ENCODE measurements at regions not wholly inside any gene's neighbourhood (a gene's known extent, or its start where the extent isn't known, plus 50 kb on each side); places are given as distances from the start of the nearest gene placed in this dataset.
"Not testable (repeated sequence)": the region's sequence is repeated elsewhere in the genome, so short reads cannot be mapped to it uniquely, and the experiment has no call there.

- TF ChIP-seq POLR2AphosphoS5 (IDR thresholded peaks at IDR 0.05); EP300 (IDR thresholded peaks at IDR 0.05; ENCODE audit: low read depth); POLR2A (IDR thresholded peaks at IDR 0.05): not testable (repeated sequence)
- TF ChIP-seq, protein P1, sequence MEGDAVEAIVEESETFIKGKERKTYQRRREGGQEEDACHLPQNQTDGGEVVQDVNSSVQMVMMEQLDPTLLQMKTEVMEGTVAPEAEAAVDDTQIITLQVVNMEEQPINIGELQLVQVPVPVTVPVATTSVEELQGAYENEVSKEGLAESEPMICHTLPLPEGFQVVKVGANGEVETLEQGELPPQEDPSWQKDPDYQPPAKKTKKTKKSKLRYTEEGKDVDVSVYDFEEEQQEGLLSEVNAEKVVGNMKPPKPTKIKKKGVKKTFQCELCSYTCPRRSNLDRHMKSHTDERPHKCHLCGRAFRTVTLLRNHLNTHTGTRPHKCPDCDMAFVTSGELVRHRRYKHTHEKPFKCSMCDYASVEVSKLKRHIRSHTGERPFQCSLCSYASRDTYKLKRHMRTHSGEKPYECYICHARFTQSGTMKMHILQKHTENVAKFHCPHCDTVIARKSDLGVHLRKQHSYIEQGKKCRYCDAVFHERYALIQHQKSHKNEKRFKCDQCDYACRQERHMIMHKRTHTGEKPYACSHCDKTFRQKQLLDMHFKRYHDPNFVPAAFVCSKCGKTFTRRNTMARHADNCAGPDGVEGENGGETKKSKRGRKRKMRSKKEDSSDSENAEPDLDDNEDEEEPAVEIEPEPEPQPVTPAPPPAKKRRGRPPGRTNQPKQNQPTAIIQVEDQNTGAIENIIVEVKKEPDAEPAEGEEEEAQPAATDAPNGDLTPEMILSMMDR (IDR thresholded peaks at IDR 0.05) = not testable (repeated sequence)
These were observed 457.9 kb downstream of the ZNF674 start for GRCh38 chrX:46087310-46087709.

All from transverse colon (tissue), 4 donors.